Daoy (cell line): ENCODE measurements at regions not wholly inside any gene's neighbourhood (a gene's known extent, or its start where the extent isn't known, plus 50 kb on each side); places are given as distances from the start of the nearest gene placed in this dataset.
"Not testable (repeated sequence)": the region's sequence is repeated elsewhere in the genome, so short reads cannot be mapped to it uniquely, and the experiment has no call there.

ENCODE experiments used
- DNase-seq: peaks from one replicate; pipeline ENCODE4 v3.0.0-alpha.2; 2015; ENCODE audit warnings: low read depth

- DNase-seq: no peak
These were observed 216.9 kb downstream of the RPAP3 start for GRCh38 chr12:47488888-47489287.

- no peak for DNase-seq
These were observed 224.8 kb downstream of the RPAP3 start for GRCh38 chr12:47481041-47481440.

GRCh38 chr12:47478426-47478825 lies 227.4 kb downstream of the RPAP3 start:
- no peak for DNase-seq

- no peak for DNase-seq
These were observed 232.7 kb downstream of the RPAP3 start for GRCh38 chr12:47473091-47473490.

- not testable (repeated sequence) for DNase-seq
These were observed 235.5 kb downstream of the RPAP3 start for GRCh38 chr12:47470349-47470748.

- not testable (repeated sequence) for DNase-seq
These were observed 241.9 kb downstream of the RPAP3 start for GRCh38 chr12:47463918-47464317.

GRCh38 chr12:47458279-47458678 lies 247.6 kb downstream of the RPAP3 start:
- DNase-seq: no peak

- no peak for DNase-seq
These were observed 256.0 kb downstream of the RPAP3 start for GRCh38 chr12:47449797-47450196.

GRCh38 chr12:47442310-47442709 lies 263.5 kb downstream of the RPAP3 start:
- DNase-seq: no peak

GRCh38 chr12:47441490-47441889 lies 264.3 kb downstream of the RPAP3 start:
- DNase-seq: no peak

DNA sequence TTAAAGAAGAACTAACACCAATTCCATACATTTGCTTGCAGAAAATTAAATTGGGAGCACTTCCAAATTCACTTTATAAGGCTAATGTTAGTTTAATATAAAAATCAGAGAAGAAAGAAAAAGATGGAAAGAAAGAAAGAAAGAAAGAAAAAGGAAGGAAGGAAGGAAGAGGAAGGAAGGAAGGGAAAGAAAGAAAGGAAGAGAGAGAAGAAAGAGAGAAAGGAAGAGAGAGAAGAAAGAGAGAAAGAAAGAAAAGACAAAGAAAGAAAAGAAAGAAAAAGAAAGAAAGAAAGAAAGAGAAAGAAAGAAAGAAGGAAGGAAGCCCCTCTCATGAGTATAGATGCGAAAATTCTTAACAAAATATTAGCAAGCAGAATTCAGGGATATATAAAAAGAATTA lies 267.7 kb downstream of the RPAP3 start:
- no peak for DNase-seq

DNA sequence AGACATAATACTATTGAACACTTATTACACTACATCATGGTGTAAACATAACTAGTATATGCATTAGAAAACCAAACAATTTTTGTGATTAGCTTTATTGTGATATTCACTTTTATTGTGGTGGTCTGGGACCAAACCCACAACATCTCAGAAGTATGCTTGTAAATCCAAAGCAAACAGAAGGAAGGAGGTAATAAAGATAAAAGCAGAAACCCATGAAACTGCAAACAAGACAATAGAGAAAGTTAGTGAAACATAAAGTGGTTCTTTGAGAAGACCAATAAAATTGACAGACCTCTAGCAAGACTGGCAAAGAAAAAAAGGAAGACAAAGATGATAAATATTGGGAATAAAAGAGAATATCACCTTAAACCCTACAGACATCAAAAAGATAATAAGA lies 268.3 kb downstream of the RPAP3 start:
- no peak for DNase-seq

DNA sequence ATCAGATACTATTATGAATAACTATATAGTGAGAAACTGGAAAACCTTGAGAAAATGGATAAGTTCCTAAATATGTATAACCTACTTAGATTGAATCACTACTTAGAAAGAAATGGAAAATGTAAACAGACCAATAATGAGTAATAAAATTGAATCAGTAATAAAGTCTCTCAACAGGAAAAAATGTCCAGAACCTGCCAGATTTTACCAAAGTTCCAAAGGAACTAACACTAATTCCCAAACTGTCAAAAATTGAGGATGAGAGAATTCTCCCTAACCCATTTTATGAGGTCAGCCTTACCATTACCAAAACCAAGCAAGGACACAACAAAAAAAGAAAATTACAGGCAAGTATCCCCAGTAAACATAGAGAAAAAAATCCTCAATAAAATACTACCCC lies 272.0 kb downstream of the RPAP3 start:
- DNase-seq: no peak

GRCh38 chr12:47426678-47427309 lies 279.0 kb downstream of the RPAP3 start:
- not testable (repeated sequence) for DNase-seq

DNA sequence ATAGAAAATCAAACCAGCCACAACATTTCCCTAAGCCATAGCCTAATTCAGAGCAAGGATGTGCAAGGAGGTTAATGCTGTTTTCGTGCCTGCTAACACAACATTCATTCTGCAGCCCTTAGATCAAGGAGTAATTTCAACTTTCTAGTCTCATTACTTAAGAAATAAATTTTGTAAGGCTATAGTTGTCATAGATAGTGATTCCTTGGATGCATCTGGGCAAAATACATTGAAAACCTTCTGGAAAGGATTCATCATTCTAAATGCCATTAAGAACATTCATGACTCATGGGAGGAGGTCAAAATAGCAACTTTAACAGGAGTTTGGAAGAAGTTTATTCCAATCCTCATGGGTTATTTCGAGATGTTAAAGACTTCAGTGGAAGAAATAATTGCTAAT lies 283.2 kb downstream of the RPAP3 start:
- DNase-seq: no peak

DNA sequence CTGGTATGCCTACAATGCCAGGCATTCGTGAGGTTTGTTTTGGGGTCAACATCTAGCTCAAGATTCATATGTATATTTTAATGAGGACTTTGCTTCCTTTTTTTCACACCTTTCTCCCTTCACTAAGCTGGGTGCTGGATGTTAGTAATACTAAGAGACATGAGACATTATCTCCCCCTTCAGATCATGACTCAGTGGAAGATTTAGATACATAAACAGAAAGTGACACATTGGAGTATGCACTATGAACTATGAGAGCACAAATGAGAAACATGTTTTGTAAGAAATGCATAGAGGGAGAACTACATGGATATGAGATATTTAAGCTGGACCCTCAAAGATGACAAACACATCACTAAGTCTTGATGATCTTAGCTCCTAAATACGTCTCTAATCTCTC lies 286.3 kb downstream of the RPAP3 start:
- no peak for DNase-seq

- DNase-seq: no peak
These were observed 287.9 kb downstream of the RPAP3 start for GRCh38 chr12:47417955-47418354.

- DNase-seq: no peak
These were observed 288.7 kb downstream of the RPAP3 start for GRCh38 chr12:47417121-47417520.

DNA sequence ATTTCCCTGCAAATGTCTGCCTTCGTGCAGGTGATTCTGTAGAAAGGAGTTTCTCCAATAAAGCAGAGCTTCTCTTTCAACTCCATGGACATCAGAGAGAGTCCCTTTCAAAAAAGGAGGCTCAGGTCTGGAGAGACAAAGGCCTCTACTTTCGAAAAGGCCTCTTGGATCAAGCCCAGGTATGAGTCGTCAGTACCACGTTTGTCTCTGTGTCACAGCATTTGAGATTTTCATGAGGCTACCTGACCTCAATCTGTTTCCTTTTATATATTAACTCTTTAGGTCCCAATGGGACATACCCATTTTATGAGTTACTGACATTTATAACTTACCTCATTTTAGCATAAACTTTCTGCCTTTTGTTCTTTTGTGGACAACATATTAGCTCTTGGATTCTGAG lies 290.8 kb downstream of the RPAP3 start:
- DNase-seq: no peak

GRCh38 chr12:47414511-47414910 lies 291.3 kb downstream of the RPAP3 start:
- no peak for DNase-seq

GRCh38 chr12:47413806-47414205 lies 292.0 kb downstream of the RPAP3 start:
- no peak for DNase-seq

- no peak for DNase-seq
These were observed 293.1 kb downstream of the RPAP3 start for GRCh38 chr12:47412601-47413236.

- DNase-seq: no peak
These were observed 293.9 kb downstream of the RPAP3 start for GRCh38 chr12:47411966-47412365.

- no peak for DNase-seq
These were observed 295.0 kb downstream of the RPAP3 start for GRCh38 chr12:47410862-47411261.
